ENCODE measurements at regions not wholly inside any gene's neighbourhood (a gene's known extent, or its start where the extent isn't known, plus 50 kb on each side); places are given as distances from the start of the nearest gene placed in this dataset.

DNA sequence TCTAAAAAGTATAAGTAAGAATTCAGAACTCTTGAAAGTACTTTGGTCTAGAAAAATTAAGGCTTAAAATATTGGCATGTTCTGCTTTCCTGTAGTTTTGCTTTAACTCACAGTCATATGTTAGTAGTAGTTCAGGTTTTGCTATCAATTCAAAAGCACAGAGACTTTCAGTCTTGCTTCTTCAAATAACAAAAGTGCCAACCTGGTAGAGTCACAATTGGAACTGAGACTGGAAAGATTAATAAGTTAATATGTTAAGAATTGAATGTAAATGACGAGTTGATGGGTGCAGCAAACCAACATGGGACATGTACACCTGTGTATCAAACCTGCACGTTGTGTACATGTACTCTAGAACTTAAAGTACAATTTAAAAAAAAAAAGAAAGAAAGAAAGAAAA, 822.3 kb downstream of the MTRR start:
- TF ChIP-seq EP300 (IDR thresholded peaks at IDR 0.05) (no peak), POLR2A (IDR thresholded peaks at IDR 0.05) (no peak), POLR2AphosphoS5 (IDR thresholded peaks at IDR 0.05) (no peak)
- TF ChIP-seq, protein P1, sequence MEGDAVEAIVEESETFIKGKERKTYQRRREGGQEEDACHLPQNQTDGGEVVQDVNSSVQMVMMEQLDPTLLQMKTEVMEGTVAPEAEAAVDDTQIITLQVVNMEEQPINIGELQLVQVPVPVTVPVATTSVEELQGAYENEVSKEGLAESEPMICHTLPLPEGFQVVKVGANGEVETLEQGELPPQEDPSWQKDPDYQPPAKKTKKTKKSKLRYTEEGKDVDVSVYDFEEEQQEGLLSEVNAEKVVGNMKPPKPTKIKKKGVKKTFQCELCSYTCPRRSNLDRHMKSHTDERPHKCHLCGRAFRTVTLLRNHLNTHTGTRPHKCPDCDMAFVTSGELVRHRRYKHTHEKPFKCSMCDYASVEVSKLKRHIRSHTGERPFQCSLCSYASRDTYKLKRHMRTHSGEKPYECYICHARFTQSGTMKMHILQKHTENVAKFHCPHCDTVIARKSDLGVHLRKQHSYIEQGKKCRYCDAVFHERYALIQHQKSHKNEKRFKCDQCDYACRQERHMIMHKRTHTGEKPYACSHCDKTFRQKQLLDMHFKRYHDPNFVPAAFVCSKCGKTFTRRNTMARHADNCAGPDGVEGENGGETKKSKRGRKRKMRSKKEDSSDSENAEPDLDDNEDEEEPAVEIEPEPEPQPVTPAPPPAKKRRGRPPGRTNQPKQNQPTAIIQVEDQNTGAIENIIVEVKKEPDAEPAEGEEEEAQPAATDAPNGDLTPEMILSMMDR (IDR thresholded peaks at IDR 0.05): no peak
- no peak for DNase-seq (ENCODE audit: low spot score in 2 of 2)
- H3K27ac ChIP-seq: no peak overlapping the region
- no peak overlapping the region for H3K4me3 ChIP-seq
- H3K9me3 ChIP-seq: no peaks in the 10 kb centered on the region
- 79% methylated on average over 2 of the region's 2 CpGs for WGBS
- H3K27me3 ChIP-seq: no peaks in the 10 kb centered on the region
- H3K4me1 ChIP-seq: no peaks in the 10 kb centered on the region
- no peaks in the 10 kb centered on the region for H3K36me3 ChIP-seq

DNA sequence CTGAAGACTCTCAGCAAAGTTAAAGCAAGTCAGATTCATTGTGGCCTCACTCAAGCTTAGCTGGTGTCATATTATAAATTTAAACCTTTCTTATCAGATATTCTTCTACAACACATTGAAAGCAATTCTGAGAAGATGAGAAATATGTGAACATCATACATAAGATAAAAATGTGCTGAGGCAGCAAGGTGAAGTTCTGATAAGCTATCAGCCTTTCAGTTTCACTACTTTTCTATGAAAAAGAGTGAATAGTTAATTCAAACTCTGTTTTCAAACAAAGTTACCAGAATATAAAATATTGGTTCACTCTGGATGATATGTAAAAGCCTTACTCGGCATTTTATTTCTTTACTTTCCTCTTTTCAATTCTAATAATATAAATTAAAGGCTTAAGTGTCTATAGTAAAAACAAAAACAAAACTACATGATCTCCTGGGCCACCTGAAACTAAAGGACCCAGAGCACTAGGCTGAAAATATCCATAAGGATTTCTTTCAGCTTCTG, 824.4 kb downstream of the MTRR start:
- no peak for TF ChIP-seq POLR2AphosphoS5 (IDR thresholded peaks at IDR 0.05)
- H3K27me3 ChIP-seq: no peaks in the 10 kb centered on the region
- no peaks in the 10 kb centered on the region for H3K4me1 ChIP-seq
- no peaks in the 10 kb centered on the region for H3K9me3 ChIP-seq
- no peak overlapping the region for H3K27ac ChIP-seq
- 89% methylated on average over 1 of the region's 1 CpG for WGBS
- no peak for DNase-seq (ENCODE audit: low spot score in 2 of 2)
- H3K4me3 ChIP-seq: no peak overlapping the region
- no peaks in the 10 kb centered on the region for H3K36me3 ChIP-seq

DNA sequence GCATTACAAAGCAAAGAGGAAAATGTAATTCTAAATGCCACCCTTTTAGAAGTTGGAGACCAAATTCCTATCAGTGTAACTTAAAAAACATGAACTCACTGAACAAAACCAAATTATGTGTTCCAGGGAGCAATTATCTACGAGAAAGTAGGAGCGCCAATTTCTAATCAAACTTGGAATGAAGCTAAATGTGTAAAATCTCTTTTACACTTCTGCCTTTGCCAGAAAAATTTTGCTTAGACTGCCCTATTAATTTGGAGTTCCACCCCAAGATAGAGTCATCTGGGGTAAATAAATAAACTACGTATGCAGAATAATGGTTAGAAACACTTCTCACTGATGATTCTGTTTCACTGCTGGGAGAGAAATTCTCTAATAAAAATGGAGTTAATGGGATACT, 825.6 kb downstream of the MTRR start:
- Histone ChIP-seq H3K4me3 (no peak overlapping the region), H3K27me3 (no peaks in the 10 kb centered on the region), H3K27ac (no peak overlapping the region), H3K9me3 (no peaks in the 10 kb centered on the region), H3K36me3 (no peaks in the 10 kb centered on the region), H3K4me1 (no peaks in the 10 kb centered on the region)
- 62% methylated on average over 3 of the region's 3 CpGs for WGBS
- no peak for DNase-seq (ENCODE audit: low spot score in 2 of 2)
- TF ChIP-seq POLR2A (IDR thresholded peaks at IDR 0.05) (no peak), EP300 (IDR thresholded peaks at IDR 0.05) (no peak), POLR2AphosphoS5 (IDR thresholded peaks at IDR 0.05) (no peak)
- TF ChIP-seq, protein P1 (IDR thresholded peaks at IDR 0.05): no peak

DNA sequence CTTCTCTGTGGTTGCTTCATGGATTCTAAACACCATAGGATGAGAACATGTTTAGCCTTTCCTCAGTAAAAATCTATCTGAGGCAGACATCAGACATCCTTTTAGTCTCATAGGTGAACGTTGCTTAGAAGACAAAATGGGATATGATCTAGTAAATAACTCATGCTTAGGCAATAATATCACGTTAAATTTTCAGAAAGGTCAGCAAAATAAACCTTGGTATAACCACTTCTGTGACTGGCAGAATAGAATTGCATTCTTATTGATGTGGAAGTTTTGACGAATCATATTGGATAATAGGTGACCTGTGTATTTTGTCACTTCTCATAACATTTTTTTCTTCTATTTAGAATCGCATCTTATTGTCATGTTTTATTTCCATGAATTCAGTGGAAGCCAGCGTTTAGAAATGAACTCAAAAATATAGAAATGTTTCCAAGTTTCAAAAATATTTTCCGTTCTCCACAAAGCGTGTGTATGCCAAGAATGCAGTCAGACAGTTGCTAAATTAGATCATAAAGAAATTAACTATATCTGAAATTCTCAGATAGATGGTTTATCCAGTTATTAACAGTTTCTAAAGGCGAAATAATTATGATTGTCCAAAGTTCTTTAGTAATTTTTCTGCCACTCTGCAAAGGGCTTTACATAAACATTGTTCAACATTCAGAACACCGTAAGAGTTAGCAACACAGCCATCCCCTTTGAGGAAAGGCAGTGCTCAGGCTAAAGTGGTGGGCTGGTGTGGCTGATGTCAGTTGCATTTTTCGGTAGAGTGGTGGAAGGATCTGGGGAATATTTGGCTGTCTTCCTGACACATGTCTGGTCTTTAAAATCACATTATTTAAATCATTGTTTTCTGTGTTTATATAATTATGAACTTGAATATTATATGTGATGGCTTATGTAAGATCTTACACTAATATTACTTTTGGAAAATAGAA, 827.2 kb downstream of the MTRR start:
- Histone ChIP-seq H3K27me3 (no peaks in the 10 kb centered on the region), H3K27ac (no peak overlapping the region), H3K4me1 (no peaks in the 10 kb centered on the region), H3K36me3 (no peaks in the 10 kb centered on the region), H3K9me3 (no peaks in the 10 kb centered on the region), H3K4me3 (no peak overlapping the region)
- DNase-seq (ENCODE audit: low spot score in 2 of 2): no peak
- TF ChIP-seq POLR2A (IDR thresholded peaks at IDR 0.05) (no peak), EP300 (IDR thresholded peaks at IDR 0.05) (no peak), POLR2AphosphoS5 (IDR thresholded peaks at IDR 0.05) (no peak)
- TF ChIP-seq, protein P1 (IDR thresholded peaks at IDR 0.05): no peak
- 42% methylated on average over 10 of the region's 10 CpGs for whole genome bisulfite sequencing

DNA sequence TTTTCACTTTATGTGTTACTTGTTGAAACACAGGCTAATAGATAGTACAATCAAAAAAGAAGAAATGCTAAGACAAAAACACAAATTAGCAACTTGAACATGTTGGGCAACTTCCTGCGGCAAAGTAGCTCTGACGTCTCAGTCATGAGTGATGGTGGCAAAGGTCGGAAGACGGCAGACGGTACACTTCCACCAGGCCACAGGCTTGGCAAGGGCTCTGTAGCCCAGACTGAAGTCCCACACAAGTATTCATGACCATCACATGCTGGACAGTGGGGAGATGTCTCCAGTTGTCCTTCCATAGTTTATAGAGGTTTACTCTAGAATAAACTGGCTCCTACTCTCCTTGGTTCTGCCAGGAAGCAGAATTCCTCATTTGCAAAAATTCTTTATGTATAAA, 831.3 kb downstream of the MTRR start:
- 84% methylated on average over 5 of the region's 5 CpGs for WGBS
- H3K27ac ChIP-seq: no peak overlapping the region
- no peak for DNase-seq (ENCODE audit: low spot score in 2 of 2)
- no peaks in the 10 kb centered on the region for H3K36me3 ChIP-seq
- no peaks in the 10 kb centered on the region for H3K27me3 ChIP-seq
- no peak overlapping the region for H3K4me3 ChIP-seq
- no peaks in the 10 kb centered on the region for H3K4me1 ChIP-seq
- TF ChIP-seq POLR2A (IDR thresholded peaks at IDR 0.05) (no peak), POLR2AphosphoS5 (IDR thresholded peaks at IDR 0.05) (no peak), EP300 (IDR thresholded peaks at IDR 0.05) (no peak)
- TF ChIP-seq, protein P1 (IDR thresholded peaks at IDR 0.05): no peak
- no peaks in the 10 kb centered on the region for H3K9me3 ChIP-seq
